Panc1 (cell line): ENCODE measurements at regions not wholly inside any gene's neighbourhood (a gene's known extent, or its start where the extent isn't known, plus 50 kb on each side); places are given as distances from the start of the nearest gene placed in this dataset.

Experiments
- ATAC-seq: fragments of 200-7000 bp; cut with Tn5 transposase; 2 replicates; pipeline ENCODE4 v1.9.1; 2020; ENCODE audit warnings: mild to moderate bottlenecking, moderate library complexity
- BruUV-seq: library from RNA; stranded (reverse); fragments of 400-500 nt; replicated peaks from 2 replicates; lab custom pipeline; 2021; lab: Mats Ljungman, UMichigan
- CTCF ChIA-PET: fragments of 300-600 bp; sonication (Branson Sonifier 250); formaldehyde crosslinking; loops from one replicate; lab custom pipeline; 2022; ENCODE audit warnings: antibody characterized with exemption; lab: Charles Lee
- POLR2A ChIA-PET: fragments of 300-600 bp; sonication (Branson Sonifier 250); formaldehyde crosslinking; loops from one replicate; lab custom pipeline; 2022; ENCODE audit warnings: antibody characterized with exemption; lab: Charles Lee
- DNase-seq: peaks from one replicate; pipeline ENCODE4 v3.0.0-alpha.2; 2010; ENCODE audit warnings: low read depth, low spot score
- H3K27ac ChIP-seq: 2 replicates; pipeline ENCODE4 v1.5.1; 2011; ENCODE audit warnings: mild to moderate bottlenecking, low read length, inconsistent platforms
- H3K27me3 ChIP-seq: fragments of 200-500 bp; sonication (Bioruptor generic); 2 replicates; pipeline ENCODE4 v1.6.0; 2014; ENCODE audit warnings: low read length, inconsistent platforms; ENCODE audit not compliant: control insufficient read depth, insufficient read depth
- H3K36me3 ChIP-seq: fragments of 200-500 bp; sonication (Bioruptor generic); 2 replicates; pipeline ENCODE4 v1.5.1; 2014; ENCODE audit warnings: inconsistent platforms, mild to moderate bottlenecking, low read length, moderate library complexity; ENCODE audit not compliant: control insufficient read depth, insufficient read depth
- H3K4me1 ChIP-seq: 2 replicates; pipeline ENCODE4 v1.5.1; 2011; ENCODE audit warnings: inconsistent platforms, mild to moderate bottlenecking, low read length, moderate library complexity; ENCODE audit not compliant: control insufficient read depth, insufficient read depth
- H3K4me3 ChIP-seq, 2 experiments: 2 replicates each; pipeline ENCODE4 v1.5.1; 2011 to 2012; ENCODE audit warnings: low read depth in 2 of 2, low read length in 2 of 2, mild to moderate bottlenecking in 2 of 2, inconsistent platforms in 1 of 2, moderate library complexity in 1 of 2
- H3K9me3 ChIP-seq: fragments of 200-500 bp; sonication (Bioruptor generic); 2 replicates; pipeline ENCODE4 v1.5.1; 2014; ENCODE audit warnings: low read depth, mild to moderate bottlenecking, inconsistent platforms, low read length, moderate library complexity; ENCODE audit not compliant: control insufficient read depth, insufficient read depth
- CTCF ChIP-seq: fragments of 450-650 bp; IDR thresholded peaks from 2 replicates; pipeline ENCODE4 v1.5.1; 2017; ENCODE audit warnings: mild to moderate bottlenecking
- POLR2AphosphoS5 ChIP-seq: IDR thresholded peaks from 2 replicates; pipeline ENCODE4 v1.6.1; 2012; ENCODE audit warnings: mild to moderate bottlenecking, low read depth, low read length, moderate library complexity
- REST ChIP-seq, 2 experiments: IDR thresholded peaks; 2 replicates each; pipeline ENCODE4 v1.6.1; 2011 to 2012; ENCODE audit warnings: low read depth in 2 of 2, control low read depth in 1 of 2, low read length in 1 of 2, mild to moderate bottlenecking in 1 of 2, moderate library complexity in 1 of 2; ENCODE audit not compliant: insufficient read depth in 1 of 2
- SIN3A ChIP-seq: IDR thresholded peaks from 2 replicates; pipeline ENCODE4 v1.6.1; 2012; ENCODE audit warnings: low read depth, mild to moderate bottlenecking, low read length, moderate library complexity, borderline replicate concordance; ENCODE audit not compliant: insufficient read depth
- TCF7L2 ChIP-seq: IDR thresholded peaks from 2 replicates; pipeline ENCODE4 v1.6.1; 2011; ENCODE audit warnings: mild to moderate bottlenecking, low read depth, low read length, inconsistent platforms
- in situ Hi-C: cut with HindIII; loops from 2 replicates; pipeline ENCODE4 v1.10.0; 2016; ENCODE audit warnings: low sequenced_read_pairs, low pct_unique_long_range_greater_than_20kb
- intact Hi-C: fragments of 100-400 bp; cut with micrococcal nuclease; formaldehyde crosslinking; loops from one replicate; pipeline ENCODE4 v1.10.0; 2022; ENCODE audit not compliant: unreplicated experiment

- no TSS peak for BruUV-seq
- Histone ChIP-seq H3K4me3 (no peak overlapping the region), H3K27ac (no peak overlapping the region), H3K9me3 (no peaks in the 10 kb centered on the region), H3K27me3 (no peaks in the 10 kb centered on the region), H3K36me3 (no peaks in the 10 kb centered on the region), H3K4me1 (no peaks in the 10 kb centered on the region)
- TF ChIP-seq SIN3A (no peak), CTCF (no peak), POLR2AphosphoS5 (no peak), TCF7L2 (no peak), REST (IDR thresholded peaks at IDR 0.05; ENCODE audit: insufficient read depth in 1 of 2, low read depth in 2 of 2, low read length in 1 of 2) (no peak)
- ATAC-seq (no peak), DNase-seq (no peak)
- ChIA-PET POLR2A (no interaction called here), CTCF (interaction anchor here (1.2 kb wide), 1 partner anchor 218 kb away, joined by 6 read pairs; no protein-coding TSS in a partner anchor)
- in situ Hi-C loops (no loop called here), intact Hi-C loops (loop anchor here (5.0 kb wide), 1 partner anchor 217 kb away; no protein-coding TSS in a partner anchor)
These were observed 77.1 kb upstream of the WASF3 start for GRCh38 chr13:26480246-26480855.

GRCh38 chr13:26482451-26483197, 74.9 kb upstream of the WASF3 start:
- peak overlapping the region in 1 of 2 experiments; percentile 28; a peak in 1 of 4 replicates for H3K4me3 ChIP-seq
- POLR2A ChIA-PET, result interaction anchor here (0.7 kb wide), 1 partner anchor 16 kb away, joined by 9 read pairs; no protein-coding TSS in a partner anchor
- H3K27me3 ChIP-seq, result no peaks in the 10 kb centered on the region
- CTCF ChIA-PET, result interaction anchor here (0.7 to 1.2 kb wide), 4 partner anchors 111 to 269 kb away, joined by 6 to 7 read pairs (median 6); no protein-coding TSS in a partner anchor
- in situ Hi-C loops, result no loop called here
- no peak overlapping the region for H3K27ac ChIP-seq
- DNase-seq (peak; percentile 51), ATAC-seq (peak; percentile 56; the same call in 1 of the 2 replicates)
- no TSS peak for BruUV-seq
- intact Hi-C loops, result loop anchor here (5.0 kb wide), 1 partner anchor 215 kb away; no protein-coding TSS in a partner anchor
- H3K9me3 ChIP-seq, result no peaks in the 10 kb centered on the region
- TF ChIP-seq SIN3A (no peak), TCF7L2 (0 out of 2 replicates have a peak, but pooled peaks have one; percentile 28), CTCF (peak; percentile 79)
- H3K36me3 ChIP-seq, result no peaks in the 10 kb centered on the region
- H3K4me1 ChIP-seq, result no peaks in the 10 kb centered on the region
